GM12874 (cell line): ENCODE measurements at regions not wholly inside any gene's neighbourhood (a gene's known extent, or its start where the extent isn't known, plus 50 kb on each side); places are given as distances from the start of the nearest gene placed in this dataset.

Experiments used
- CTCF ChIP-seq: IDR thresholded peaks from 2 replicates; pipeline ENCODE4 v1.5.1; 2011; ENCODE audit warnings: low read depth, mild to moderate bottlenecking, control low read depth, low read length, moderate library complexity; ENCODE audit not compliant: insufficient read depth

- TF ChIP-seq CTCF: no peak
Measured at GRCh38 chr2:49861821-49862220, 707.5 kb upstream of the FSHR start.

- no peak for TF ChIP-seq CTCF
Measured at GRCh38 chr2:49860834-49861233, 706.5 kb upstream of the FSHR start.

GRCh38 chr2:49860170-49860569 lies 705.9 kb upstream of the FSHR start:
- no peak for TF ChIP-seq CTCF

GRCh38 chr2:49858657-49859056 lies 704.3 kb upstream of the FSHR start:
- no peak for TF ChIP-seq CTCF

- no peak for TF ChIP-seq CTCF
Measured at GRCh38 chr2:49858113-49858490, 703.8 kb upstream of the FSHR start.

- TF ChIP-seq CTCF: no peak
Measured at GRCh38 chr2:49857371-49858112, 703.2 kb upstream of the FSHR start.

- TF ChIP-seq CTCF: no peak
Measured at GRCh38 chr2:49845671-49846070, 691.4 kb upstream of the FSHR start.
